ENCODE measurements at regions not wholly inside any gene's neighbourhood (a gene's known extent, or its start where the extent isn't known, plus 50 kb on each side); places are given as distances from the start of the nearest gene placed in this dataset.

GRCh38 chr1:177779166-177779965 lies 190.5 kb downstream of the SEC16B start:
- Histone ChIP-seq H3K9me3 (ENCODE audit: control insufficient read depth, insufficient read depth, low read length) (no peaks in the 10 kb centered on the region; the same call in 1 of the 2 replicates), H3K4me1 (ENCODE audit: control insufficient read depth, low read length) (no peaks in the 10 kb centered on the region), H3K4me2 (ENCODE audit: low read length) (no peak overlapping the region), H4K20me1 (ENCODE audit: control insufficient read depth, insufficient read depth, low read depth, low read length) (no peaks in the 10 kb centered on the region), H3K27me3 (ENCODE audit: control insufficient read depth, low read length) (no peaks in the 10 kb centered on the region), H3K36me3 (ENCODE audit: control insufficient read depth, low read length) (no peaks in the 10 kb centered on the region), H3K9me2 (replicated peaks; ENCODE audit: control insufficient read depth, low read length) (no peaks in the 10 kb centered on the region), H3K27ac (ENCODE audit: low read depth, low read length) (no peak overlapping the region), H3K4me3 (ENCODE audit: low read length) (no peak overlapping the region), H3F3A (ENCODE audit: control insufficient read depth, insufficient read depth) (no peaks in the 10 kb centered on the region), H3K79me2 (ENCODE audit: control insufficient read depth, low read length) (no peaks in the 10 kb centered on the region)
- TF ChIP-seq CTCF (IDR thresholded peaks at IDR 0.05; ENCODE audit: low read depth, low read length, poor library complexity, severe bottlenecking), result no peak
- no peak for TF ChIP-seq EZH2phosphoT487 (IDR thresholded peaks at IDR 0.05; ENCODE audit: borderline replicate concordance, low read length)

- peaks cover 2% of the 10 kb centered on the region; the same call in 1 of the 2 replicates for H3K9me3 ChIP-seq (ENCODE audit: control insufficient read depth, insufficient read depth, low read length)
- no peaks in the 10 kb centered on the region for H4K20me1 ChIP-seq (ENCODE audit: control insufficient read depth, insufficient read depth, low read depth, low read length)
- H3K27ac ChIP-seq (ENCODE audit: low read depth, low read length), result no peak overlapping the region
- H3K9me2 ChIP-seq (replicated peaks; ENCODE audit: control insufficient read depth, low read length), result no peaks in the 10 kb centered on the region
- H3K79me2 ChIP-seq (ENCODE audit: control insufficient read depth, low read length), result no peaks in the 10 kb centered on the region
- H3K4me3 ChIP-seq (ENCODE audit: low read length), result no peak overlapping the region
- H3K4me2 ChIP-seq (ENCODE audit: low read length), result no peak overlapping the region
- H3K4me1 ChIP-seq (ENCODE audit: control insufficient read depth, low read length), result no peaks in the 10 kb centered on the region
- no peak for TF ChIP-seq CTCF (IDR thresholded peaks at IDR 0.05; ENCODE audit: low read depth, low read length, poor library complexity, severe bottlenecking)
- TF ChIP-seq EZH2phosphoT487 (IDR thresholded peaks at IDR 0.05; ENCODE audit: borderline replicate concordance, low read length), result no peak
- H3K36me3 ChIP-seq (ENCODE audit: control insufficient read depth, low read length), result no peaks in the 10 kb centered on the region
- no peaks in the 10 kb centered on the region for H3F3A ChIP-seq (ENCODE audit: control insufficient read depth, insufficient read depth)
- no peaks in the 10 kb centered on the region for H3K27me3 ChIP-seq (ENCODE audit: control insufficient read depth, low read length)
Observed at GRCh38 chr1:177775924-177776323, 193.9 kb downstream of the SEC16B start.

DNA sequence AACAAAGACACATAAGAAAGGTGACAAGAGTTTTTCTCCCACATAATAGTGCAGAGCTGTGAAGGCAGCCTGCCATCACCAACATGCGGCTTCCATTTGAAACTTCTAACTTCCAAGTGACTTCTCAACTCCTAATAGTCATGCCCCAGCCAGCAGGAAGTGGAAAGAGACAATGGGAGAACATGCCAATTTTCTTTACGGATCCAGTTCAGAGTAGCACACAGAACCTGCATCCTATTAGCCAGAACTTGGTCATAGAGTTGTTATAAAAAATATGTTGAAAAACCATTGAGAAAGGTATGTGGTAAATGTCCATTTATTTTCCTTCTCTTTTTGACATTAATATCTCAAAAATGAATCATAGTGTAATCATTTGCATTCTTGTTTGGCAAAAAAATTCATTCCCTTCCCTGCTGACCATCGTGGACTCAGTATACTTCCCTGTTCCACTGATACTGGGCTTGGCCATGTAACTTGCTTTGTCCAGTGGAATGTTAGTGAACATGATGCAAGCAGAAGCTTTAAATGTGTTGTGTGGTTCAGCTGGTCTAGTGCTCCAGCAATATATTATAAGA lies 197.4 kb downstream of the SEC16B start:
- Histone ChIP-seq H3K27me3 (ENCODE audit: control insufficient read depth, low read length) (no peaks in the 10 kb centered on the region), H4K20me1 (ENCODE audit: control insufficient read depth, insufficient read depth, low read depth, low read length) (no peaks in the 10 kb centered on the region), H3K4me3 (ENCODE audit: low read length) (no peak overlapping the region), H3K4me2 (ENCODE audit: low read length) (no peak overlapping the region), H3K27ac (ENCODE audit: low read depth, low read length) (no peak overlapping the region), H3K9me2 (replicated peaks; ENCODE audit: control insufficient read depth, low read length) (no peaks in the 10 kb centered on the region), H3K9me3 (ENCODE audit: control insufficient read depth, insufficient read depth, low read length) (peaks cover 2% of the 10 kb centered on the region; the same call in 1 of the 2 replicates), H3F3A (ENCODE audit: control insufficient read depth, insufficient read depth) (no peaks in the 10 kb centered on the region), H3K79me2 (ENCODE audit: control insufficient read depth, low read length) (no peaks in the 10 kb centered on the region), H3K36me3 (ENCODE audit: control insufficient read depth, low read length) (no peaks in the 10 kb centered on the region), H3K4me1 (ENCODE audit: control insufficient read depth, low read length) (no peaks in the 10 kb centered on the region)
- TF ChIP-seq CTCF (IDR thresholded peaks at IDR 0.05; ENCODE audit: low read depth, low read length, poor library complexity, severe bottlenecking), result no peak
- TF ChIP-seq EZH2phosphoT487 (IDR thresholded peaks at IDR 0.05; ENCODE audit: borderline replicate concordance, low read length), result no peak

Measured in DOHH2 (cell line).